ENCODE measurements at regions not wholly inside any gene's neighbourhood (a gene's known extent, or its start where the extent isn't known, plus 50 kb on each side); places are given as distances from the start of the nearest gene placed in this dataset.

DNA sequence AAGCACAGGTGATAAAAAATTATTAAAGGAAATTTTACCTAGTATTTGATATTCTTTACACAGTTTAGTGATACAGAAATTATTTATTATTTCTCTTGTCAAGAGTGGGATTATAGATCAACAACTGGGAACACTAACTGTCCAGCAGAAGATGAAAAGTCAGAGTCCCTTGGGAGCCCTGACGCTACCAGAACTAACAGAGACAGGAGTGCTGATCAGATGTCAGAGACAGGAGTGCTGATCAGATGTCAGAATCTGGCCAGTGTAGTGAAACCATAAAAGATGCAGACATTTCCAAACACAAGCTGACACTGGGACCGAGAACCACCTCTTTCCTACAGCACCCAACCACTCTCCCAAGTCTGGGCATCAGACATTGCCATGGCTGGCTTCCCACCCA is 828.2 kb downstream of the TNS3 start:
- TF ChIP-seq, protein P1, sequence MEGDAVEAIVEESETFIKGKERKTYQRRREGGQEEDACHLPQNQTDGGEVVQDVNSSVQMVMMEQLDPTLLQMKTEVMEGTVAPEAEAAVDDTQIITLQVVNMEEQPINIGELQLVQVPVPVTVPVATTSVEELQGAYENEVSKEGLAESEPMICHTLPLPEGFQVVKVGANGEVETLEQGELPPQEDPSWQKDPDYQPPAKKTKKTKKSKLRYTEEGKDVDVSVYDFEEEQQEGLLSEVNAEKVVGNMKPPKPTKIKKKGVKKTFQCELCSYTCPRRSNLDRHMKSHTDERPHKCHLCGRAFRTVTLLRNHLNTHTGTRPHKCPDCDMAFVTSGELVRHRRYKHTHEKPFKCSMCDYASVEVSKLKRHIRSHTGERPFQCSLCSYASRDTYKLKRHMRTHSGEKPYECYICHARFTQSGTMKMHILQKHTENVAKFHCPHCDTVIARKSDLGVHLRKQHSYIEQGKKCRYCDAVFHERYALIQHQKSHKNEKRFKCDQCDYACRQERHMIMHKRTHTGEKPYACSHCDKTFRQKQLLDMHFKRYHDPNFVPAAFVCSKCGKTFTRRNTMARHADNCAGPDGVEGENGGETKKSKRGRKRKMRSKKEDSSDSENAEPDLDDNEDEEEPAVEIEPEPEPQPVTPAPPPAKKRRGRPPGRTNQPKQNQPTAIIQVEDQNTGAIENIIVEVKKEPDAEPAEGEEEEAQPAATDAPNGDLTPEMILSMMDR (conservative IDR thresholded peaks at IDR 0.05; ENCODE audit: low read depth, low read length) = no peak
- no peak for TF ChIP-seq MXI1 (IDR thresholded peaks at IDR 0.05; ENCODE audit: borderline replicate concordance, low read depth, low read length)
- no peak for TF ChIP-seq POLR2A (IDR thresholded peaks at IDR 0.05; ENCODE audit: low read depth, low read length)
- TF ChIP-seq SMC3 (IDR thresholded peaks at IDR 0.05; ENCODE audit: low read depth, low read length) = no peak
- TF ChIP-seq MAZ (IDR thresholded peaks at IDR 0.05; ENCODE audit: borderline replicate concordance, low read depth, low read length) = no peak
- TF ChIP-seq, protein P2, sequence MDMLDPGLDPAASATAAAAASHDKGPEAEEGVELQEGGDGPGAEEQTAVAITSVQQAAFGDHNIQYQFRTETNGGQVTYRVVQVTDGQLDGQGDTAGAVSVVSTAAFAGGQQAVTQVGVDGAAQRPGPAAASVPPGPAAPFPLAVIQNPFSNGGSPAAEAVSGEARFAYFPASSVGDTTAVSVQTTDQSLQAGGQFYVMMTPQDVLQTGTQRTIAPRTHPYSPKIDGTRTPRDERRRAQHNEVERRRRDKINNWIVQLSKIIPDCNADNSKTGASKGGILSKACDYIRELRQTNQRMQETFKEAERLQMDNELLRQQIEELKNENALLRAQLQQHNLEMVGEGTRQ (IDR thresholded peaks at IDR 0.05; ENCODE audit: low read depth, low read length) = no peak
- TF ChIP-seq RCOR1 (IDR thresholded peaks at IDR 0.05; ENCODE audit: insufficient replicate concordance, low read length) = no peak
- TF ChIP-seq CEBPB (IDR thresholded peaks at IDR 0.05; ENCODE audit: low read depth, low read length) = no peak
- no peak for TF ChIP-seq RAD21 (IDR thresholded peaks at IDR 0.05; ENCODE audit: low read length)
- TF ChIP-seq BHLHE40 (IDR thresholded peaks at IDR 0.05; ENCODE audit: low read depth, low read length) = no peak

Measured in IMR-90 (cell line).